DND-41 (cell line): ENCODE measurements at regions not wholly inside any gene's neighbourhood (a gene's known extent, or its start where the extent isn't known, plus 50 kb on each side); places are given as distances from the start of the nearest gene placed in this dataset.

Source experiments
- ATAC-seq: fragments of 200-7000 bp; cut with Tn5 transposase; 3 replicates; pipeline ENCODE4 v1.9.1; 2021; ENCODE audit warnings: low read depth; ENCODE audit not compliant: insufficient read depth
- DNase-seq: peaks from one replicate; pipeline ENCODE4 v3.0.0-alpha.2; 2020
- H2AFZ ChIP-seq: 2 replicates; pipeline ENCODE4 v1.6.0; 2012; ENCODE audit warnings: low read depth, low read length
- H3K27ac ChIP-seq: 2 replicates; pipeline ENCODE4 v1.5.1; 2012; ENCODE audit warnings: low read length, inconsistent platforms
- H3K27me3 ChIP-seq: fragments of 200-600 bp; sonication (generic); 2 replicates; pipeline ENCODE4 v1.6.0; 2012; ENCODE audit warnings: low read length, mild to moderate bottlenecking, inconsistent platforms; ENCODE audit not compliant: insufficient read depth, poor library complexity
- H3K36me3 ChIP-seq: 2 replicates; pipeline ENCODE4 v1.5.1; 2012; ENCODE audit warnings: low read length, inconsistent platforms; ENCODE audit not compliant: insufficient read depth
- H3K4me1 ChIP-seq: 2 replicates; pipeline ENCODE4 v1.5.1; 2012; ENCODE audit warnings: mild to moderate bottlenecking, low read length; ENCODE audit not compliant: insufficient read depth
- H3K4me2 ChIP-seq: 2 replicates; pipeline ENCODE4 v1.6.0; 2012; ENCODE audit warnings: mild to moderate bottlenecking, moderate library complexity, low read length, inconsistent platforms; ENCODE audit not compliant: insufficient read depth
- H3K4me3 ChIP-seq, 2 experiments: fragments of 200-600 bp in 1 of 2; shearing (Covaris generic) in 1 of 2; 2 replicates each; pipeline ENCODE4 v1.5.1; 2012 to 2016; ENCODE audit warnings: inconsistent platforms in 2 of 2, low read length in 2 of 2, mild to moderate bottlenecking in 2 of 2, low read depth in 1 of 2, moderate library complexity in 1 of 2
- H3K79me2 ChIP-seq: 2 replicates; pipeline ENCODE4 v1.6.0; 2012; ENCODE audit warnings: low read length, inconsistent platforms; ENCODE audit not compliant: insufficient read depth
- H3K9ac ChIP-seq: 2 replicates; pipeline ENCODE4 v1.6.0; 2012; ENCODE audit warnings: low read depth, mild to moderate bottlenecking, inconsistent platforms, low read length, moderate library complexity
- H3K9me3 ChIP-seq: 2 replicates; pipeline ENCODE4 v1.5.1; 2012; ENCODE audit warnings: low read length, moderate library complexity, mild to moderate bottlenecking, inconsistent platforms; ENCODE audit not compliant: insufficient read depth, severe bottlenecking
- H4K20me1 ChIP-seq: 2 replicates; pipeline ENCODE4 v1.6.0; 2012; ENCODE audit warnings: low read length; ENCODE audit not compliant: insufficient read depth
- CTCF ChIP-seq: IDR thresholded peaks from 2 replicates; pipeline ENCODE4 v1.5.1; 2012; ENCODE audit warnings: borderline replicate concordance, low read length, moderate library complexity, mild to moderate bottlenecking; ENCODE audit not compliant: poor library complexity, severe bottlenecking; ENCODE audit errors: extremely low read depth
- EZH2 ChIP-seq: IDR thresholded peaks from 3 replicates; pipeline ENCODE4 v1.6.1; 2012; ENCODE audit warnings: borderline replicate concordance, low read depth, mild to moderate bottlenecking, moderate library complexity, low read length, inconsistent platforms; ENCODE audit not compliant: severe bottlenecking

DNA sequence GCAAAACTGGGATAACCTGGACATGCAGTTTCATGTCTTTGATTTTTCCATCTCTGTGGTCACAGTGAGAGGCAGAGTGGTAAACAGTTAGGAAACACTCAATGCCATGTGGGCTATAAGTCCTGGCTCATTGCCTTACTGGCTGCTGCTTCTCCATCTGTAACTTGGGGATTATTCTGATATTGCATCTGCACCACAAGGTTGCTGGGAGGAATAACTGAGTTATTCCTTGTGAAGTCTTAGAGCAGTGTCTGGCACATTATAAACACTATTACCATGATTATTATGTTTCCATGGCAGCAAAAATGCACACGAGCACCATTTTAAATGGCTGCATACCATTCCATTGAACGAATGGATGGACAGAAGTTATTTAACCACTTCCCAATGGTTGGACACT, 111.7 kb upstream of the CDH5 start:
- H3K27ac ChIP-seq: no peak overlapping the region
- DNase-seq: no peak
- no peak for TF ChIP-seq CTCF

DNA sequence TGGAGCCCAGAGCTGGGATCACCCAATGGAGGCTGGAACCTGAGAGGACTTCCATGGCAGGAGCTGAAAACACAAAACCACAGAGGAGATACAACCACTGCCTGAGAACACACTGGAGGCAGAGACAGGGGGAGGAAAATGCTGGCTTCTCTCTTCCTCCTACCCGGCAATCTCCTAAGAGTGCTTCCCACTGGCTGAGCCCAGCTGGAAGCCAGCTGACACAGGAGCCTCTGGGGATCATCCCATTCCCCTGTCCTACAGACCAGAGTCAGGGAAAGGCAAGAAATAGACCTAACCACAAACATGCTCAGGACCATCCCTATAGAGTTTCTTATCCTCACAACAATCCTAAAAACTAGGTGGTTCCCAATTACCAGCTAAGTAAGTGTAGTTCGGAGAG, 112.4 kb upstream of the CDH5 start:
- H3K9me3 ChIP-seq: peaks cover 2% of the 10 kb centered on the region
- H3K79me2 ChIP-seq: no peaks in the 10 kb centered on the region
- no peaks in the 10 kb centered on the region for H4K20me1 ChIP-seq
- no peak overlapping the region for H3K4me2 ChIP-seq
- no peak overlapping the region for H3K27ac ChIP-seq
- no peak for TF ChIP-seq EZH2
- TF ChIP-seq CTCF: no peak
- peaks cover 3% of the 10 kb centered on the region for H3K27me3 ChIP-seq
- H3K4me3 ChIP-seq: no peak overlapping the region
- H2AFZ ChIP-seq: no peak overlapping the region
- no peaks in the 10 kb centered on the region for H3K4me1 ChIP-seq
- ATAC-seq (no peak), DNase-seq (no peak)
- no peaks in the 10 kb centered on the region for H3K36me3 ChIP-seq
- H3K9ac ChIP-seq: no peak overlapping the region

More for the DNA sequence above, 111.7 kb upstream of the CDH5 start:
- no peaks in the 10 kb centered on the region for H3K79me2 ChIP-seq
- no peaks in the 10 kb centered on the region for H3K36me3 ChIP-seq
- H2AFZ ChIP-seq: no peak overlapping the region
- no peaks in the 10 kb centered on the region for H3K27me3 ChIP-seq
- H3K9ac ChIP-seq: no peak overlapping the region
- H3K9me3 ChIP-seq: peaks cover 2% of the 10 kb centered on the region
- H4K20me1 ChIP-seq: no peaks in the 10 kb centered on the region
- no peak for ATAC-seq
- no peaks in the 10 kb centered on the region for H3K4me1 ChIP-seq
- no peak overlapping the region for H3K4me2 ChIP-seq
- H3K4me3 ChIP-seq: no peak overlapping the region

DNA sequence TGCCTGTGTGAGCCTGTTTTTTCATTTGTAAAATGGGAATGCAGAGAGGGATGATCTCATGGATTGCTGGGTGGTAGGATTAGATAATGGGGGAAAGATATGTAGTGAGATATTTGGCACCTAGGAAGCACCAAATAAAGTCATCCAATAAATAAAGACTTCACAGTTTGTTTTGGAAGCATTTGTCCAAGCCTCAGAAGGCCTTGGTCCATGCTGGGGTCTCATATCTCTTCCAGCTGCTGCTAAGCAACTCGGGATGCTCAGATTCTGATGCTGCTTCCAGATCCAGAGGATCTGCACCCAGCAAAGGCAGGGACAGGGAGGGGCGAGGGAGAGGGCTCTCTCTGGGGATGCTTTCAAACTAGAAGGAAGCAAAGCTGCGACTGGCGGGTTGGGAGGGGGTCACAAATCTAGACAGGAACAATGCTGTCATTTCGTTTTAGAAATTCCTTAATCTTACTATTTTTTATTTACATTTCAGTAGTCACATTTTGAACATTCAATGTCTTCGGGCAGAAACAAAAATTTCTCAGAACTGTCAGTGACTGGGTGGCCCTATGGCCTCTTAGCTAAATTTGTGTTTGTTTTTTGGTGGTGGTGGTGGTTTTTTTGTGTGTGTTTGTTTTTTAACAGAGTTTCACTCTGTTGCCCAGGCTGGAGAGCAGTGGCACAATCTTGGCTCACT, 114.9 kb upstream of the CDH5 start:
- H4K20me1 ChIP-seq: no peaks in the 10 kb centered on the region
- H3K27ac ChIP-seq: no peak overlapping the region
- H2AFZ ChIP-seq: no peak overlapping the region
- H3K27me3 ChIP-seq: peaks cover 6% of the 10 kb centered on the region
- H3K79me2 ChIP-seq: no peaks in the 10 kb centered on the region
- no peaks in the 10 kb centered on the region for H3K4me1 ChIP-seq
- peaks cover 2% of the 10 kb centered on the region for H3K9me3 ChIP-seq
- H3K4me3 ChIP-seq: no peak overlapping the region
- ATAC-seq (no peak), DNase-seq (no peak)
- H3K9ac ChIP-seq: no peak overlapping the region
- H3K36me3 ChIP-seq: no peaks in the 10 kb centered on the region
- H3K4me2 ChIP-seq: no peak overlapping the region
- TF ChIP-seq CTCF (no peak), EZH2 (no peak)
